ENCODE measurements at regions not wholly inside any gene's neighbourhood (a gene's known extent, or its start where the extent isn't known, plus 50 kb on each side); places are given as distances from the start of the nearest gene placed in this dataset.

DNA sequence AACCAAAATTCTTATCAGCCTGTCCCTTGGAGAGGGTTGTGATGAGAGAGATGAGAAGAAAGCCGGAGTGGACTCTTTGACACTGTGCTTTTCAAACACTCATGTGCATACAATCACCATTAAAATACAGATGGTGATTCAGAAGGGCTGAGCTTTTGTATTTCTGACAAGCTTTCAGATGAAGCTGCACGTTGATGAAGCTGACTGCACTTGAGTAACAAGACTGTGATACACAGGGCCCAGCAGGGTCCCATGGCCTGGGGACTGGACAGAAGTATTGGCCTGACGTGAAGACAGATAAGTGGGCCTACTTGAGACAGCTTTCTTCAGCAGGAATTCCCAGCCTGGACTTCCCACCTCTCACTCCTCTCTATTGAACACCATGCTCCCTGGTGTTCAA is 258.2 kb downstream of the CHRM3 start:
- no CpG with 5 or more reads among the region's 3 CpGs for WGBS, 2 donors (ENCODE audit: extremely low coverage in 2 of 2, insufficient read length in 2 of 2, insufficient replicate concordance in 1 of 2)

DNA sequence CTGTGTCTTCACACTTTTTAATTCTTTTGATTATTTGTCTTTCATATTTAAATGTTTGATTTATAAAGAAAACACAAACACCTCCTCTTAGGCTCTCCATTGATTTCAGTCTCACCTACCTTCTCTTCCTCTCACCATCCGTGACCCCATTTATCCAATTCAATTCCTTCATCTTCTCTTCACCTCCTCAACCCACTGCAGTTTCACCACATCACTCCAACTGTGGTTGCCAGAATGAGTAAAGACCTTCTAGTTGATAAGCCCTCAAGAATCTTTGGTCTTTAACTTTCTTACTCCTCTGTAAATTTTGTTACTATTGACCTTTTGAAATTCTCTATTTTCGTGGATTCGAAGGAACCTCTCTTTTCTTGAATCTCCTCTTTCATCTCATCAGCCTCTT is 260.7 kb downstream of the CHRM3 start:
- H2BK5ac ChIP-seq (ENCODE audit: low read length) = no peak overlapping the region
- no peak overlapping the region for H2BK15ac ChIP-seq (ENCODE audit: low read length)
- H3K79me1 ChIP-seq (ENCODE audit: low read depth, low read length) = no peaks in the 10 kb centered on the region
- no peak overlapping the region for H4K8ac ChIP-seq (ENCODE audit: low read depth, low read length)
- no peak overlapping the region for H3K14ac ChIP-seq (ENCODE audit: low read length)
- no peak overlapping the region for H3K4ac ChIP-seq (ENCODE audit: low read length)
- no peaks in the 10 kb centered on the region for H3K4me1 ChIP-seq (ENCODE audit: control insufficient read depth in 2 of 2, insufficient read depth in 1 of 2, low read depth in 1 of 2, low read length in 2 of 2)
- WGBS, 2 donors (ENCODE audit: extremely low coverage in 2 of 2, insufficient read length in 2 of 2, insufficient replicate concordance in 1 of 2) = 100% methylated on average over 1 of the region's 3 CpGs
- H3K36me3 ChIP-seq (replicated peaks in 1 of 2; ENCODE audit: control insufficient read depth in 2 of 2, insufficient read depth in 2 of 2, low read length in 2 of 2) = no peaks in the 10 kb centered on the region
- H3K27me3 ChIP-seq (ENCODE audit: control insufficient read depth in 3 of 3, insufficient read depth in 3 of 3, low read depth in 1 of 3, low read length in 3 of 3) = no peaks in the 10 kb centered on the region
- no peak overlapping the region for H2BK120ac ChIP-seq (ENCODE audit: low read depth, low read length)
- no peak overlapping the region for H2BK12ac ChIP-seq (ENCODE audit: low read length)
- H3K9me3 ChIP-seq (replicated peaks in 1 of 2; ENCODE audit: control insufficient read depth in 2 of 2, insufficient read depth in 1 of 2, low read depth in 1 of 2, low read length in 2 of 2) = peaks cover 0 to 5% of the 10 kb centered on the region in 2 donors
- H3K9ac ChIP-seq (ENCODE audit: low read depth, low read length, poor library complexity) = no peak overlapping the region
- no peak overlapping the region for H4K91ac ChIP-seq (ENCODE audit: low read depth, low read length, poor library complexity)
- H3K4me3 ChIP-seq (ENCODE audit: low read length in 2 of 2) = no peak overlapping the region
- no peak for DNase-seq (ENCODE audit: low spot score)
- no peak overlapping the region for H2AK5ac ChIP-seq (ENCODE audit: low read depth, low read length)
- H3K23ac ChIP-seq (ENCODE audit: low read depth, low read length, poor library complexity) = no peak overlapping the region
- no peak overlapping the region for H3K18ac ChIP-seq (ENCODE audit: low read length)
- H3K4me2 ChIP-seq (ENCODE audit: insufficient read depth, low read length, poor library complexity, severe bottlenecking) = no peak overlapping the region
- H2AFZ ChIP-seq (ENCODE audit: low read length) = no peak overlapping the region
- H3K27ac ChIP-seq (replicated peaks; ENCODE audit: low read length) = no peak overlapping the region

More for the DNA sequence above, 258.2 kb downstream of the CHRM3 start:
- Histone ChIP-seq H3K4me3 (ENCODE audit: low read length in 2 of 2) (no peak overlapping the region), H3K9ac (ENCODE audit: low read depth, low read length, poor library complexity) (no peak overlapping the region), H3K23ac (ENCODE audit: low read depth, low read length, poor library complexity) (no peak overlapping the region), H2BK5ac (ENCODE audit: low read length) (no peak overlapping the region), H2AFZ (ENCODE audit: low read length) (no peak overlapping the region), H4K8ac (ENCODE audit: low read depth, low read length) (no peak overlapping the region), H3K4me1 (ENCODE audit: control insufficient read depth in 2 of 2, insufficient read depth in 1 of 2, low read depth in 1 of 2, low read length in 2 of 2) (no peaks in the 10 kb centered on the region), H2BK12ac (ENCODE audit: low read length) (no peak overlapping the region), H3K27me3 (ENCODE audit: control insufficient read depth in 3 of 3, insufficient read depth in 3 of 3, low read depth in 1 of 3, low read length in 3 of 3) (no peaks in the 10 kb centered on the region), H3K18ac (ENCODE audit: low read length) (no peak overlapping the region), H3K27ac (replicated peaks; ENCODE audit: low read length) (no peak overlapping the region), H3K4ac (ENCODE audit: low read length) (no peak overlapping the region), H2AK5ac (ENCODE audit: low read depth, low read length) (no peak overlapping the region), H3K36me3 (replicated peaks in 1 of 2; ENCODE audit: control insufficient read depth in 2 of 2, insufficient read depth in 2 of 2, low read length in 2 of 2) (no peaks in the 10 kb centered on the region), H3K79me1 (ENCODE audit: low read depth, low read length) (no peaks in the 10 kb centered on the region), H2BK120ac (ENCODE audit: low read depth, low read length) (no peak overlapping the region), H3K4me2 (ENCODE audit: insufficient read depth, low read length, poor library complexity, severe bottlenecking) (no peak overlapping the region), H2BK15ac (ENCODE audit: low read length) (no peak overlapping the region), H3K9me3 (replicated peaks in 1 of 2; ENCODE audit: control insufficient read depth in 2 of 2, insufficient read depth in 1 of 2, low read depth in 1 of 2, low read length in 2 of 2) (peaks cover 0 to 5% of the 10 kb centered on the region in 2 donors), H3K14ac (ENCODE audit: low read length) (peak overlapping the region; percentile 31), H4K91ac (ENCODE audit: low read depth, low read length, poor library complexity) (no peak overlapping the region)
- DNase-seq (ENCODE audit: low spot score) = no peak

DNA sequence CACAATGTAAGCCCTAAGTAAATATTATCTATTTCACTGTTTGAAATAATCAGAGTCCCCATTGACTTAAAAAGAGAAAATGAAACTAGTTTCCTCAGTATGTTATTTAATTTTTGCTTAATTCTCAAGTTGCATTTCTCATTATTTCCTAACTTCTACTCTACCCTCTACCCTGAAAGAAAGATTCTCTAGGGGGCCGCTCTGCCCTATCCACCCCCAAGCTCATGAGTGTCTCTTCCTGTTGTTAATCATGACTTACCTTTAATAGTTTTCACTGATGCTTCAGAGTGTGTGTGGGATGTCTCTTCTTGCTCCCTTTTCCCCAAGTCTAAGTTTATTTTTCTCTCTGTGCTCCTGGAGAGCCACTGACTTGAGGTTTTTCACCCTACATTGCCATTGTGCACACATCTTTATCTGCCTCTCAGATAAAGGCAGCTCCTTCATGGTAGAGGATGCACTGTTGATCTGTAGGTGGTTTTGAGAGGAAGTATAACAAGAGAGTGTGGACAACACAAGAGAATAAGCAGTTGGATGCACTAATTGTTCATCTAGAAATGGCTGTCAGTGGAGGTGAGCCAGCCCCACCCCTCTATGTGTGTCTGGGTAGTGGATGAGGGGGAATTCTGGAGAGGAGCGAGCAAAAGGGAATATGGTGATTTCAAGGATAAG is 261.7 kb downstream of the CHRM3 start:
- Histone ChIP-seq H3K27me3 (ENCODE audit: control insufficient read depth in 3 of 3, insufficient read depth in 3 of 3, low read depth in 1 of 3, low read length in 3 of 3) (no peaks in the 10 kb centered on the region), H3K9ac (ENCODE audit: low read depth, low read length, poor library complexity) (no peak overlapping the region), H3K9me3 (replicated peaks in 1 of 2; ENCODE audit: control insufficient read depth in 2 of 2, insufficient read depth in 1 of 2, low read depth in 1 of 2, low read length in 2 of 2) (peaks cover 0 to 5% of the 10 kb centered on the region in 2 donors), H3K4me2 (ENCODE audit: insufficient read depth, low read length, poor library complexity, severe bottlenecking) (no peak overlapping the region), H2AFZ (ENCODE audit: low read length) (no peak overlapping the region), H4K8ac (ENCODE audit: low read depth, low read length) (no peak overlapping the region), H2BK120ac (ENCODE audit: low read depth, low read length) (no peak overlapping the region), H3K14ac (ENCODE audit: low read length) (no peak overlapping the region), H2BK12ac (ENCODE audit: low read length) (no peak overlapping the region), H3K4me3 (ENCODE audit: low read length in 2 of 2) (no peak overlapping the region), H3K23ac (ENCODE audit: low read depth, low read length, poor library complexity) (no peak overlapping the region), H3K4ac (ENCODE audit: low read length) (no peak overlapping the region), H2BK5ac (ENCODE audit: low read length) (no peak overlapping the region), H4K91ac (ENCODE audit: low read depth, low read length, poor library complexity) (no peak overlapping the region), H3K18ac (ENCODE audit: low read length) (no peak overlapping the region), H2AK5ac (ENCODE audit: low read depth, low read length) (no peak overlapping the region), H3K36me3 (replicated peaks in 1 of 2; ENCODE audit: control insufficient read depth in 2 of 2, insufficient read depth in 2 of 2, low read length in 2 of 2) (no peaks in the 10 kb centered on the region), H3K4me1 (ENCODE audit: control insufficient read depth in 2 of 2, insufficient read depth in 1 of 2, low read depth in 1 of 2, low read length in 2 of 2) (no peaks in the 10 kb centered on the region), H2BK15ac (ENCODE audit: low read length) (no peak overlapping the region), H3K27ac (replicated peaks; ENCODE audit: low read length) (no peak overlapping the region), H3K79me1 (ENCODE audit: low read depth, low read length) (no peaks in the 10 kb centered on the region)
- no peak for DNase-seq (ENCODE audit: low spot score)
- no CpG with 5 or more reads among the region's 2 CpGs for WGBS, 2 donors (ENCODE audit: extremely low coverage in 2 of 2, insufficient read length in 2 of 2, insufficient replicate concordance in 1 of 2)

DNA sequence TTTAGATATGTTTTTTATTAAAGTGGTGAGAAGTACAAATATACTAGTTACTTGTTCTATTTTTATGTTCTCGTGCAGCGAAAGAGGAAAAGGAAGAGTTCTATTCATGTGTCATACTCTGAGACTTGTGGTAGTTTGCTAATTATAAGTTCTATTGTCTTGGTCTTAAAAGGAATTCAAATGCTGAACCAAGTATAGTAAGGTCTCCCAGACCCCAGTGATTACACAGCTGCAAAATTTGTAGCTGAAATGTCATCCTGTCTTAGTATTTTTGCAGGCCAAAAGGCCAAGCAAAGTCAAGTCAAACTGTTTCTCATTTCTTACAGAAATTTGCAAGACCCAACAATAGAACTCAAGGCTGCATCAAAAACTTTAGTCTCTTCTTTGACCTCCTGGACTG is 268.7 kb downstream of the CHRM3 start:
- no peak overlapping the region for H2BK15ac ChIP-seq (ENCODE audit: low read length)
- no peaks in the 10 kb centered on the region for H3K4me1 ChIP-seq (ENCODE audit: control insufficient read depth in 2 of 2, insufficient read depth in 1 of 2, low read depth in 1 of 2, low read length in 2 of 2)

More for the DNA sequence above, 268.7 kb downstream of the CHRM3 start:
- H3K27me3 ChIP-seq (ENCODE audit: control insufficient read depth in 3 of 3, insufficient read depth in 3 of 3, low read depth in 1 of 3, low read length in 3 of 3) = no peaks in the 10 kb centered on the region
- H3K4me2 ChIP-seq (ENCODE audit: insufficient read depth, low read length, poor library complexity, severe bottlenecking) = no peak overlapping the region
- H3K4ac ChIP-seq (ENCODE audit: low read length) = no peak overlapping the region
- no peak overlapping the region for H3K4me3 ChIP-seq (ENCODE audit: low read length in 2 of 2)
- H4K91ac ChIP-seq (ENCODE audit: low read depth, low read length, poor library complexity) = no peak overlapping the region
- H3K36me3 ChIP-seq (replicated peaks in 1 of 2; ENCODE audit: control insufficient read depth in 2 of 2, insufficient read depth in 2 of 2, low read length in 2 of 2) = no peaks in the 10 kb centered on the region
- H3K18ac ChIP-seq (ENCODE audit: low read length) = no peak overlapping the region
- no peak overlapping the region for H4K8ac ChIP-seq (ENCODE audit: low read depth, low read length)
- no peak for DNase-seq (ENCODE audit: low spot score)
- no peak overlapping the region for H3K14ac ChIP-seq (ENCODE audit: low read length)
- H3K27ac ChIP-seq (replicated peaks; ENCODE audit: low read length) = no peak overlapping the region
- no peak overlapping the region for H2AFZ ChIP-seq (ENCODE audit: low read length)
- no peak overlapping the region for H3K9ac ChIP-seq (ENCODE audit: low read depth, low read length, poor library complexity)
- H3K79me1 ChIP-seq (ENCODE audit: low read depth, low read length) = no peaks in the 10 kb centered on the region
- no peaks in the 10 kb centered on the region for H3K9me3 ChIP-seq (replicated peaks in 1 of 2; ENCODE audit: control insufficient read depth in 2 of 2, insufficient read depth in 1 of 2, low read depth in 1 of 2, low read length in 2 of 2)
- no CpG with 5 or more reads among the region's 2 CpGs for WGBS, 2 donors (ENCODE audit: extremely low coverage in 2 of 2, insufficient read length in 2 of 2, insufficient replicate concordance in 1 of 2)
- no peak overlapping the region for H2BK12ac ChIP-seq (ENCODE audit: low read length)
- no peak overlapping the region for H2AK5ac ChIP-seq (ENCODE audit: low read depth, low read length)
- H3K23ac ChIP-seq (ENCODE audit: low read depth, low read length, poor library complexity) = no peak overlapping the region
- no peak overlapping the region for H2BK5ac ChIP-seq (ENCODE audit: low read length)
- no peak overlapping the region for H2BK120ac ChIP-seq (ENCODE audit: low read depth, low read length)
